SK-N-SH (cell line): ENCODE measurements at regions not wholly inside any gene's neighbourhood (a gene's known extent, or its start where the extent isn't known, plus 50 kb on each side); places are given as distances from the start of the nearest gene placed in this dataset.

Source experiments
- CTCF ChIA-PET: fragments of 300-600, 350-600 bp; formaldehyde crosslinking; extraction: SDS; loops from one replicate; lab custom pipeline; 2021; lab: Yijun Ruan, JAX
- POLR2A ChIA-PET: fragments of 350-600 bp; sonication (Branson Sonifier 250); formaldehyde crosslinking; extraction: SDS; loops from one replicate; lab custom pipeline; 2020; ENCODE audit warnings: antibody characterized with exemption, inconsistent platforms; lab: Yijun Ruan, JAX
- DNase-seq: peaks from one replicate; pipeline ENCODE4 v3.0.0; 2012
- H2AFZ ChIP-seq: fragments of 200-600 bp; sonication (generic); 2 replicates; pipeline ENCODE4 v1.8.1; 2016; ENCODE audit warnings: antibody characterized with exemption, mild to moderate bottlenecking, low read depth
- H3F3A ChIP-seq: fragments of 200-600 bp; sonication (generic); replicated peaks from 2 replicates; pipeline ENCODE3; 2016; ENCODE audit warnings: antibody characterized with exemption, mild to moderate bottlenecking; ENCODE audit not compliant: insufficient read depth
- H3K27ac ChIP-seq, 2 experiments: fragments of 200-500 bp in 1 of 2; fragments of 200-600 bp in 1 of 2; sonication (Bioruptor generic) in 1 of 2; sonication (generic), shearing (Covaris generic) in 1 of 2; 2 replicates each; pipeline versions ENCODE4 v1.5.1 to v1.6.1; 2014 to 2016; ENCODE audit warnings: low read depth in 2 of 2, inconsistent platforms in 1 of 2, low read length in 1 of 2, mild to moderate bottlenecking in 1 of 2, mixed read lengths in 1 of 2
- H3K27me3 ChIP-seq: fragments of 200-600 bp; sonication (generic), shearing (Covaris generic); 2 replicates; pipeline ENCODE4 v1.6.1; 2016; ENCODE audit warnings: mixed run types; ENCODE audit not compliant: insufficient read depth
- H3K36me3 ChIP-seq, 2 experiments: fragments of 200-500 bp in 1 of 2; fragments of 200-600 bp in 1 of 2; sonication (Bioruptor generic) in 1 of 2; sonication (generic) in 1 of 2; replicated peaks in 1 of 2; 2 replicates each; pipeline versions ENCODE3 to v1.5.1; 2014 to 2016; ENCODE audit warnings: low read length in 1 of 2, mild to moderate bottlenecking in 1 of 2; ENCODE audit not compliant: insufficient read depth in 2 of 2, control insufficient read depth in 1 of 2
- H3K4me1 ChIP-seq, 2 experiments: fragments of 200-500 bp in 1 of 2; fragments of 200-600 bp in 1 of 2; sonication (Bioruptor generic) in 1 of 2; sonication (generic), shearing (Covaris generic) in 1 of 2; 2 replicates each; pipeline versions ENCODE4 v1.5.1 to v1.6.1; 2014 to 2016; ENCODE audit warnings: low read depth in 1 of 2, low read length in 1 of 2, mixed run types in 1 of 2; ENCODE audit not compliant: insufficient read depth in 2 of 2, control insufficient read depth in 1 of 2
- H3K4me2 ChIP-seq: fragments of 200-600 bp; sonication (generic), shearing (Covaris generic); 2 replicates; pipeline ENCODE4 v1.6.1; 2017; ENCODE audit warnings: mixed run types
- H3K4me3 ChIP-seq, 2 experiments: fragments of 200-500 bp in 1 of 2; fragments of 200-600 bp in 1 of 2; sonication (Bioruptor generic) in 1 of 2; sonication (generic), shearing (Covaris generic) in 1 of 2; 2 replicates each; pipeline versions ENCODE4 v1.5.1 to v1.8.1; 2014 to 2016; ENCODE audit warnings: low read depth in 2 of 2, inconsistent platforms in 1 of 2, low read length in 1 of 2, mild to moderate bottlenecking in 1 of 2, mixed read lengths in 1 of 2, moderate library complexity in 1 of 2
- H3K79me2 ChIP-seq: fragments of 200-600 bp; sonication (generic); 2 replicates; pipeline ENCODE4 v1.8.1; 2017; ENCODE audit warnings: mild to moderate bottlenecking; ENCODE audit not compliant: insufficient read depth
- H3K9ac ChIP-seq: fragments of 200-600 bp; sonication (generic); 2 replicates; pipeline ENCODE4 v1.6.1; 2017; ENCODE audit warnings: mixed run types
- H3K9me2 ChIP-seq: fragments of 200-600 bp; sonication (generic); 2 replicates; pipeline ENCODE4 v1.6.1; 2017; ENCODE audit warnings: mixed run types
- H3K9me3 ChIP-seq: fragments of 200-600 bp; sonication (generic); 2 replicates; pipeline ENCODE4 v1.6.1; 2017; ENCODE audit warnings: mixed run types, mild to moderate bottlenecking, moderate library complexity
- H4K20me1 ChIP-seq: fragments of 200-600 bp; sonication (generic); 2 replicates; pipeline ENCODE4 v1.6.1; 2017; ENCODE audit warnings: mild to moderate bottlenecking, mixed run types; ENCODE audit not compliant: insufficient read depth
- EP300 ChIP-seq, 2 experiments: IDR thresholded peaks; 2 replicates each; pipeline versions ENCODE4 v1.4.0 to v1.6.1; 2012; ENCODE audit warnings: borderline replicate concordance in 1 of 2, low read depth in 1 of 2, low read length in 1 of 2
- FOSL2 ChIP-seq: IDR thresholded peaks from 2 replicates; pipeline ENCODE4 v1.4.0; 2012; ENCODE audit warnings: low read depth, mild to moderate bottlenecking, moderate library complexity, borderline replicate concordance
- IRF3 ChIP-seq: fragments of 150-350 bp; IDR thresholded peaks from 2 replicates; pipeline ENCODE4 v1.6.1; 2016; ENCODE audit warnings: mild to moderate bottlenecking, low read depth, low read length
- JUND ChIP-seq: IDR thresholded peaks from 2 replicates; pipeline ENCODE4 v1.4.0; 2012
- MXI1 ChIP-seq: IDR thresholded peaks from 2 replicates; pipeline ENCODE4 v1.6.1; 2012; ENCODE audit warnings: mild to moderate bottlenecking, low read depth, low read length, improper control_type of control experiment
- RAD21 ChIP-seq: IDR thresholded peaks from 2 replicates; pipeline ENCODE4 v1.6.1; 2012; ENCODE audit warnings: mild to moderate bottlenecking, low read length
- RCOR1 ChIP-seq: fragments of 150-350 bp; IDR thresholded peaks from 2 replicates; pipeline ENCODE4 v1.6.1; 2017; ENCODE audit warnings: antibody characterized with exemption, low read length
- REST ChIP-seq: IDR thresholded peaks from 2 replicates; pipeline ENCODE4 v1.6.1; 2012; ENCODE audit warnings: mild to moderate bottlenecking, low read depth, low read length, moderate library complexity
- RFX5 ChIP-seq: IDR thresholded peaks from 2 replicates; pipeline ENCODE4 v1.6.1; 2012; ENCODE audit warnings: mild to moderate bottlenecking, improper control_type of control experiment, low read length
- RXRA ChIP-seq: IDR thresholded peaks from 2 replicates; pipeline ENCODE4 v1.4.0; 2012; ENCODE audit warnings: low read depth, mild to moderate bottlenecking, borderline replicate concordance
- SIN3A ChIP-seq: IDR thresholded peaks from 2 replicates; pipeline ENCODE4 v1.6.1; 2012; ENCODE audit warnings: low read depth, mild to moderate bottlenecking, low read length, moderate library complexity, borderline replicate concordance
- TCF12 ChIP-seq: IDR thresholded peaks from 2 replicates; pipeline ENCODE4 v1.4.0; 2012
- TEAD4 ChIP-seq: IDR thresholded peaks from 2 replicates; pipeline ENCODE4 v1.4.0; 2012; ENCODE audit warnings: mild to moderate bottlenecking, borderline replicate concordance; ENCODE audit not compliant: insufficient read depth
- USF2 ChIP-seq: fragments of 150-350 bp; IDR thresholded peaks from 2 replicates; pipeline ENCODE4 v1.6.1; 2017; ENCODE audit warnings: antibody characterized with exemption, low read length, low read depth, borderline replicate concordance
- WGBS: methylation state at CpG from one replicate; pipeline ENCODE4 v1.1.6; 2017; ENCODE audit warnings: low lambda C conversion rate; 5-methylcytosine and 5-hydroxymethylcytosine counted together
- TF ChIP-seq, protein P1 (sequence below): IDR thresholded peaks from 2 replicates; pipeline ENCODE4 v1.4.0; 2012; ENCODE audit warnings: low read depth, borderline replicate concordance

DNA sequence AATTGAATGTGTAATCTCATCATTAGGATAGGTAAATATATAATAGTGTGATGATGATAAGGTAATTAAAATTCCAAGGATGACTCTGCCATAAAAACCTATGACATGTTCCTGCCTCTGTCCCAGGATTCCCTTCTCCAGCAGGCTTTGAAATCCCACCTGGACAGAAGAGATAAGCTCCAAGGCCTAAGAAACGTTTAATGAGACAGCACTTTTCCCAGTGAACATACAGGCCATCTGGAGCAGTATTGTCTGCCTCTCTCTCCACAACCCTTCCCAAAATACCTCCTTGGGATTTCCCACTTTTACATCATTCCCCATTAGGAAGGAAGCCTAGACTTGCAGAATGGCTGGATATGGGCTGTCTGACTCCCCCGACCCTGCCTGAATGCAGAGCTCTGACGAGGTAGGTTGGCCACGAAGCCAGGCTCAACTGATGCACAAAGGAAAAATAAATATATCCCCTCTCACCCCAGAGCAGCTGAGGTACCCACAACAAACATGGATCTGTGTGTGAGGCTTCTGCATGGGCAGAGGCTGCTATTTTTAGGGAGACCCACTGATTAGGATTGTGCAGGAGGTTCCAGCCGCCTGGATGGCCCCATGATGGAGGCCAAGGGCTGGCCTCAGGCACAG, 71.0 kb downstream of the TMPRSS5 start:
- no peak overlapping the region for H3K4me2 ChIP-seq
- H3K9me3 ChIP-seq: no peaks in the 10 kb centered on the region
- H3F3A ChIP-seq: no peaks in the 10 kb centered on the region
- no peak overlapping the region for H3K4me3 ChIP-seq
- WGBS: 17% methylated on average over 4 of the region's 5 CpGs
- ChIA-PET CTCF (no interaction called here), POLR2A (no interaction called here)
- no peaks in the 10 kb centered on the region for H3K9me2 ChIP-seq
- H2AFZ ChIP-seq: no peak overlapping the region
- no peaks in the 10 kb centered on the region for H4K20me1 ChIP-seq
- no peaks in the 10 kb centered on the region for H3K79me2 ChIP-seq
- H3K36me3 ChIP-seq: no peaks in the 10 kb centered on the region
- no peak for DNase-seq
- no peak overlapping the region for H3K9ac ChIP-seq
- TF ChIP-seq RFX5 (no peak), TCF12 (no peak), TEAD4 (no peak), RXRA (no peak), REST (no peak), IRF3 (no peak), SIN3A (no peak), FOSL2 (no peak), MXI1 (no peak), EP300 (IDR thresholded peaks at IDR 0.05; ENCODE audit: borderline replicate concordance in 1 of 2, low read depth in 1 of 2, low read length in 1 of 2) (no peak), JUND (no peak), USF2 (no peak), RCOR1 (no peak), RAD21 (no peak)
- TF ChIP-seq, protein P1, sequence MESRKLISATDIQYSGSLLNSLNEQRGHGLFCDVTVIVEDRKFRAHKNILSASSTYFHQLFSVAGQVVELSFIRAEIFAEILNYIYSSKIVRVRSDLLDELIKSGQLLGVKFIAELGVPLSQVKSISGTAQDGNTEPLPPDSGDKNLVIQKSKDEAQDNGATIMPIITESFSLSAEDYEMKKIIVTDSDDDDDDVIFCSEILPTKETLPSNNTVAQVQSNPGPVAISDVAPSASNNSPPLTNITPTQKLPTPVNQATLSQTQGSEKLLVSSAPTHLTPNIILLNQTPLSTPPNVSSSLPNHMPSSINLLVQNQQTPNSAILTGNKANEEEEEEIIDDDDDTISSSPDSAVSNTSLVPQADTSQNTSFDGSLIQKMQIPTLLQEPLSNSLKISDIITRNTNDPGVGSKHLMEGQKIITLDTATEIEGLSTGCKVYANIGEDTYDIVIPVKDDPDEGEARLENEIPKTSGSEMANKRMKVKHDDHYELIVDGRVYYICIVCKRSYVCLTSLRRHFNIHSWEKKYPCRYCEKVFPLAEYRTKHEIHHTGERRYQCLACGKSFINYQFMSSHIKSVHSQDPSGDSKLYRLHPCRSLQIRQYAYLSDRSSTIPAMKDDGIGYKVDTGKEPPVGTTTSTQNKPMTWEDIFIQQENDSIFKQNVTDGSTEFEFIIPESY: no peak
- peaks cover 0 to 7% of the 10 kb centered on the region in 2 experiments; a peak in 1 of 4 replicates for H3K4me1 ChIP-seq
- H3K27me3 ChIP-seq: no peaks in the 10 kb centered on the region
- no peak overlapping the region for H3K27ac ChIP-seq
